Fibroblast of skin of abdomen (primary cell): ENCODE measurements at regions not wholly inside any gene's neighbourhood (a gene's known extent, or its start where the extent isn't known, plus 50 kb on each side); places are given as distances from the start of the nearest gene placed in this dataset.
A peak's percentile ranks its signal among the peaks of the same experiment; 100 is the strongest.
"Not testable (repeated sequence)": the region's sequence is repeated elsewhere in the genome, so short reads cannot be mapped to it uniquely, and the experiment has no call there.

ENCODE experiments used
- DNase-seq: peaks from one replicate; pipeline ENCODE4 v3.0.0-alpha.2; 2013

GRCh38 chr10:28130267-28130666 lies 131.4 kb upstream of the ODAD2 start:
- DNase-seq, result peak; percentile 68

- no peak for DNase-seq
Measured at GRCh38 chr10:28127881-28128280, 129.0 kb upstream of the ODAD2 start.

GRCh38 chr10:28125701-28126100 lies 126.8 kb upstream of the ODAD2 start:
- peak; percentile 77 for DNase-seq

GRCh38 chr10:28120795-28121194 lies 121.9 kb upstream of the ODAD2 start:
- no peak for DNase-seq

GRCh38 chr10:28120043-28120749 lies 121.3 kb upstream of the ODAD2 start:
- DNase-seq, result peak; percentile 33

- DNase-seq, result no peak
Measured at GRCh38 chr10:28118985-28119628, 120.2 kb upstream of the ODAD2 start.

- DNase-seq, result no peak
Measured at GRCh38 chr10:28113202-28113601, 114.3 kb upstream of the ODAD2 start.

- DNase-seq, result peak; percentile 62
Measured at GRCh38 chr10:28111712-28112111, 112.8 kb upstream of the ODAD2 start.

- DNase-seq, result no peak
Measured at GRCh38 chr10:28105561-28105960, 106.7 kb upstream of the ODAD2 start.

GRCh38 chr10:28097633-28098032 lies 98.8 kb upstream of the ODAD2 start:
- DNase-seq, result no peak

GRCh38 chr10:28095791-28096378 lies 97.0 kb upstream of the ODAD2 start:
- peak; percentile 15 for DNase-seq

GRCh38 chr10:28094121-28094520 lies 95.2 kb upstream of the ODAD2 start:
- no peak for DNase-seq

GRCh38 chr10:28091913-28092312 lies 93.0 kb upstream of the ODAD2 start:
- no peak for DNase-seq

GRCh38 chr10:28090506-28090905 lies 91.6 kb upstream of the ODAD2 start:
- DNase-seq, result no peak

GRCh38 chr10:28089467-28089866 lies 90.6 kb upstream of the ODAD2 start:
- DNase-seq, result peak; percentile 73

GRCh38 chr10:28087661-28088351 lies 88.9 kb upstream of the ODAD2 start:
- peak; percentile 76 for DNase-seq

- DNase-seq, result not testable (repeated sequence)
Measured at GRCh38 chr10:28085760-28086159, 86.9 kb upstream of the ODAD2 start.

GRCh38 chr10:28082885-28083284 lies 84.0 kb upstream of the ODAD2 start:
- DNase-seq, result no peak

GRCh38 chr10:28082316-28082715 lies 83.4 kb upstream of the ODAD2 start:
- DNase-seq, result no peak

- peak; percentile 71 for DNase-seq
Measured at GRCh38 chr10:28077889-28078288, 79.0 kb upstream of the ODAD2 start.

GRCh38 chr10:28075424-28075823 lies 76.5 kb upstream of the ODAD2 start:
- DNase-seq, result no peak

GRCh38 chr10:28072573-28072972 lies 73.7 kb upstream of the ODAD2 start:
- peak; percentile 15 for DNase-seq

- no peak for DNase-seq
Measured at GRCh38 chr10:28060031-28060607, 61.2 kb upstream of the ODAD2 start.
